HepG2 (cell line): ENCODE measurements at regions not wholly inside any gene's neighbourhood (a gene's known extent, or its start where the extent isn't known, plus 50 kb on each side); places are given as distances from the start of the nearest gene placed in this dataset.

Experiments
- CTCF ChIP-seq: sonication (generic); formaldehyde crosslinking; IDR thresholded peaks from 2 replicates; pipeline ENCODE4 v1.5.0; 2020; ENCODE audit warnings: mild to moderate bottlenecking, missing genetic modification reagents, moderate library complexity
- ZZZ3 ChIP-seq: sonication (generic); formaldehyde crosslinking; IDR thresholded peaks from 2 replicates; pipeline ENCODE4 v1.4.0; 2020; ENCODE audit warnings: missing genetic modification reagents, mild to moderate bottlenecking, borderline replicate concordance

DNA sequence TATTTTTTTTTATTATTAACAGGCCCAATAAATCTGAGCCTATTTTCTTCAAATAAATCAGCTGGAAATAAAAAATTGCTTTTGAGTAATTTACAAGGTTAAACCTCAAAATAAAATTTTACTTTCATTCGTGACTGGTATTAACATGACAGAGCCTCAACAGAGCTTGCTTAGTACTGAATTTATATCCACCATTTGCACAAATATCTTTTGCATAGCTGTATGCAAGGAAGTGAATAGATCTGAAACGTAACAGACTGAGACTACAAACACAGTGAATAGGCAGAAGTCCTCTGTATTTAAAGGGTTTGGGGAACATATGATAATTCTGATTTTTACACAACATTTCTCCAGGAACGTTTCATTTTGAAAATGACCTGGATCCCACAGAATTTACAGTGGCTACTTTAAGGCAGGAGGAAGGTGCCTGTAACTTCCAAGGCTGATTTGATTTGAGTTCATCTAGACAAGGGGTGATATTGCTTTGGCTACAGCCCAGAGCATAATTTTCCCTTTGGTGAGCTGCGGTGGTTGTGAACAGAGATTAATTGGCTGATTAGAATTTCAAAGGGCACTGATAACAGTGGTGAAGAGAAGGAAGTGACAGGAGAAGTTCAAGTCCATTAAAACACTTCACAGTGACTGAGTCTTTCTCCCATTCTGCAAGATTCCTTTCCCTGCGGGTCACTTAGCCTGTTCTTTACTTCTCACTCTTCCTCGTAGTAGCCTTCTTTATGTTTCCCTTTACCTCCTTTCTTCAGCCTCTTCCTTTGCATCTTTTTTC is 121.2 kb upstream of the SASH1 start:
- TF ChIP-seq ZZZ3 (no peak), CTCF (CRISPR knock-in tag) (no peak)
